Middle frontal gyrus (tissue), 1 donor: ENCODE measurements at regions not wholly inside any gene's neighbourhood (a gene's known extent, or its start where the extent isn't known, plus 50 kb on each side); places are given as distances from the start of the nearest gene placed in this dataset.
"Not testable (repeated sequence)": the region's sequence is repeated elsewhere in the genome, so short reads cannot be mapped to it uniquely, and the experiment has no call there.

ENCODE experiments used
- DNase-seq: peaks from one replicate; pipeline ENCODE4 v3.0.0-alpha.2; 2015; ENCODE audit warnings: low spot score; ENCODE audit errors: extremely low spot score

- no peak for DNase-seq
These were observed 1303.5 kb downstream of the RAPGEF2 start for GRCh38 chr4:160406263-160406825.

DNA sequence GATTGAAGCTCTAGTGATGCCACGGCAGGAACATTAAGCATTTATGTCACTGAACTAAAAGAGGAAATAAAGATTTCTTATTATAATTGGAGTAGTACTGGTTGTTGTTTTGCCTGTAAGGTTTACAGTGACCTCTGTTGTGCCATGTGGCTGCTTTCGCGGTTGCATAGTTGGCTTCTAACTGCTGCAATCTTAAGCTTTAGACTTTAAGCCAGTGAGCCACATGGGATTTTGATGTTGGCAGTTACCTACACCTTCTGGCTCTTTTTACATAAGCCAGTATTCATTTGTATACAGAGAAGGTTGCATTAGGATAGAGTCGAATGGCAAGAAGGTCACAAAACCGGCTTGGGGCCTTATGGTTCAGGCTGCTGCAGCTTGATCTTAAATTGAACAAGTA lies 1311.6 kb downstream of the RAPGEF2 start:
- no peak for DNase-seq

GRCh38 chr4:160423879-160424451 lies 1321.1 kb downstream of the RAPGEF2 start:
- no peak for DNase-seq

GRCh38 chr4:160426233-160426632 lies 1323.4 kb downstream of the RAPGEF2 start:
- DNase-seq = no peak

DNA sequence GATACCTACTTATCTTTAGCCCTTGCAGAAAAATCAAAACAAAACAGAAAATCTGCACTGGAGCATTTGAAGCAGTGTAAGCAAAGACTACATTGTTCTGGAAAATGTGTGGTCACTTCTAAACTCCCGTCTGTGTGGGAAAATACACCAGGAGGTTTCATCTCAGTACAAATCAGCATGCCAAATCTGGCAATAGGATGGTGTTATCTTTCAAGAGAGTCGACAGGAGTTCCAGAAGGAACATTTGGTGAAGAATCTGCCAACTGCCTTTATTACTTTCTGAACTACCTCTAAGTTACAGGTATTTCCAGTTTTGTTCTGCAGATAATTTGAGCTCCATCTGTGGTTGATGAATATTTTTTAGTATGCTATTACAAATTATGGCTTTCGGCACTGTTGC lies 1348.0 kb downstream of the RAPGEF2 start:
- DNase-seq = no peak

DNA sequence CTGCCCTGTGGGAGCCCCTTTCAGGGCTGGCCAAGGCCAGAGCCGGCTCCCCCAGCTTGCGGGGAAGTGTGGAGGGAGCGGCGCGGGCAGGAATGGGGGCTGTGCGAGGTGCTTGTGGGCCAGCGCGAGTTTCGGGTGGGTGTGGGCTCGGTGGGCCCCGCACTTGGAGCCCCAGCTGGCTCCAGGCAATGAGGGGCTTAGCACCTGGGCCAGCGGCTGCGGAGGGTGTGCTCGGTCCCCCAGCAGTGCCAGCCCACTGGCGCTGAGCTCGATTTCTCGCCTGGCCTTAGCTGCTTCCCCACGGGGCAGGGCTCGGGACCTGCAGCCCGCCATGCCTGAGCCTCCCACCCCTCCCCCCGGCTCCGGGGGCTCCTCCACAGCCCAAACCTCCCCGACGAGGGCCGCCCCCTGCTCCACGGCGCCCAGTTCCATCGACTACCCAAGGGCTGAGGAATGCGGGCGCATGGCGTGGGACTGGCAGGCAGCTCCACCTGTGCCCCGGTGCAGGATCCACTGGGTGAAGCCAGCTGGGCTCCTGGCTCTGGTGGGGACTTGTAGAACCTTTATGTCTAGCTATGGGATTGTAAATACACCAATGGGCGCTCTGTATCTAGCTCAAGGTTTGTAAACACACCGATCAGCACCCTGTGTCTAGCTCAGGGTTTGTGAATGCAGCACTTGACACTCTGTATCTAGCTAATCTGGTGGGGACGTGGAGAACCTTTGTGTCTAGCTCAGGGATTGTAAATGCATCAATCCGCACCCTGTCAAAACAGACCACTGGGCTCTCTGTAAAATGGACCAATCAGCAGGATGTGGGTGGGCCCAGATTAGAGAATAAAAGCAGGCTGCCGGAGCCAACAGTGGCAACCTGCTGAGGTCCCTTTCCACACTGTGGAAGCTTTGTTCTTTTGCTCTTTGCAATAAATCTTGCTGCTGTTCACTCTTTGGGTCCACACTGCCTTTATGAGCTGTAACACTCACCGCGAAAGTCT lies 1379.1 kb downstream of the RAPGEF2 start:
- DNase-seq = not testable (repeated sequence)

GRCh38 chr4:160485071-160485687 lies 1382.3 kb downstream of the RAPGEF2 start:
- no peak for DNase-seq

GRCh38 chr4:160492181-160492580 lies 1389.3 kb downstream of the RAPGEF2 start:
- no peak for DNase-seq

- DNase-seq = no peak
These were observed 1390.3 kb downstream of the RAPGEF2 start for GRCh38 chr4:160493206-160493605.

- DNase-seq = no peak
These were observed 1392.5 kb downstream of the RAPGEF2 start for GRCh38 chr4:160495356-160495755.

- no peak for DNase-seq
These were observed 1395.3 kb downstream of the RAPGEF2 start for GRCh38 chr4:160498211-160498610.

DNA sequence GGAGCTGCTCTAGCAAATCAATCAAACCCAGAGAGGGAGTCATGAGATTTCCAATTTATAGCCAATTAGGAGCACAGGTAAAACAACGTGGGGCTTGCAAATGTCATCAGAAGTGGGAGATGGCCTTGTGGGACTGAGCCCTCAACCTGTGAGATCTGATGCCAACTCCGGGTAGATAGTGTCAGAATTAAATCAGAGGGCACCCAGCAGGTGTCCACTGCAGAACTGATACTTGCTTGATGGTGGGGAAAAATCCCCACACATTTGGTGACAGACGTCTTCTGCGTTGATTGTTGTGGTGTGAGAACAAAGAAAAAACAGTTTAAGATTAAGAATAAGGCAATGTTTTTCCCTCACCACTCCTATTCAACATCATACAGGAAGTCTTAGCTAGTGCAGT lies 1402.8 kb downstream of the RAPGEF2 start:
- no peak for DNase-seq

- DNase-seq = no peak
These were observed 1408.0 kb downstream of the RAPGEF2 start for GRCh38 chr4:160510928-160511327.

GRCh38 chr4:160514126-160514525 lies 1411.2 kb downstream of the RAPGEF2 start:
- no peak for DNase-seq

GRCh38 chr4:160523231-160523630 lies 1420.4 kb downstream of the RAPGEF2 start:
- no peak for DNase-seq

GRCh38 chr4:160537681-160538080 lies 1434.8 kb downstream of the RAPGEF2 start:
- no peak for DNase-seq

- DNase-seq = no peak
These were observed 1443.3 kb downstream of the RAPGEF2 start for GRCh38 chr4:160546201-160546600.

DNA sequence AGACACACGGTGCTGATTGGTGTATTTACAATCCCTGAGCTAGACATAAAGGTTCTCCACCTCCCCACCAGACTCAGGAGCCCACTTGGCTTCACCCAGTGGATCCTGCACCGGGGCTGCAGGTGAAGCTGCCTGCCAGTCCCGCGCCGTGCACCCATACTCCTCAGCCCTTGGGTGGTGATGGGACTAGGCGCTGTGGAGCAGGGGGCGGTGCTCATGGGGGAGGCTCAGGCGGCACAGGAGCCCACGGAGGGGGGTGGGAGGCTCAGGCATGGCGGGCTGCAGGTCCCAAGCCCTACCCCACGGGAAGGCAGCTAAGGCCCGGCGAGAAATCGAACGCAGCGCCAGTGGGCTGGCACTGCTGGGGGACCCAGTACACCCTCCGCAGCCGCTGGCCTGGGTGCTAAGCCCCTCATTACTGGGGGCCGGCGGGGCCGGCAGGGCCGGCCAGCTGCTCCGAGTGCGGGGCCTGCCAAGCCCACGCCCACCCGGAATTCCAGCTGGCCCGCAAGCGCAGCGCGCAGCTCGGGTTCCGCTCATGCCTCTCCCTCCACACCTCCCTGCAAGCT lies 1447.2 kb downstream of the RAPGEF2 start:
- DNase-seq = not testable (repeated sequence)

GRCh38 chr4:160562661-160563060 lies 1459.8 kb downstream of the RAPGEF2 start:
- no peak for DNase-seq

DNA sequence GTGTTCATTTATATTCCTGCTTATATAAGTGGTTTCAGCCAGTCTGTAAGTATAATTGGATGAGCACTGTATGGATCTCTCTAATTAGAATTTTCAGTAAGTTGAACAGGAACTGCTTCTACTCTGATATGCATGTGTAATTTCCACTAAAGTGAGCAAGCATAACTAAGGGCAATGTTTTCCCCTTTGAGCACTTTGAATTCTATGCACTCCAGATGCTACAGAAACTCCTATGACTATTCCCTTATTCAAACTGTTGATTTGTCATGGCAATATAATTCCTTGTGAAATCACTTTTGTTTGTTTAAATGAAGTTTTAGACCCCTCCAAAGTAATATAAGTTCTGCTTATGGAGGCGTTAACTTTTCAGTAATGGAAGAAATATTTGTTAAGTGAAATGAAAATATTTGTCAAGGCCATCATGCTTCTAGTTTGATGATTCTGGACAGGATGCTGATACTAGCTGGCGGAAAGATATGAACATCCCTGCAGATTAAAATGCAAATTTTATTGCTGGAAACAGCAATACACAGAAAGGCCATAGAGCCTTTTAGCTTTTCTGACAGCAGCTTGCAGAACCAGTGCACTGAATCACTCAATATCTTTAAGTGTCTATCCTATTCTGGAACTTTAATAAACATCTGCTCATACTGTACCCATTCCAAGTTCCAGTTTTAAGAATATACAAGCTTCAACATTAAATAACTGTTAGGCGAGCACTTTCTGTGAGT lies 1460.8 kb downstream of the RAPGEF2 start:
- DNase-seq = no peak

DNA sequence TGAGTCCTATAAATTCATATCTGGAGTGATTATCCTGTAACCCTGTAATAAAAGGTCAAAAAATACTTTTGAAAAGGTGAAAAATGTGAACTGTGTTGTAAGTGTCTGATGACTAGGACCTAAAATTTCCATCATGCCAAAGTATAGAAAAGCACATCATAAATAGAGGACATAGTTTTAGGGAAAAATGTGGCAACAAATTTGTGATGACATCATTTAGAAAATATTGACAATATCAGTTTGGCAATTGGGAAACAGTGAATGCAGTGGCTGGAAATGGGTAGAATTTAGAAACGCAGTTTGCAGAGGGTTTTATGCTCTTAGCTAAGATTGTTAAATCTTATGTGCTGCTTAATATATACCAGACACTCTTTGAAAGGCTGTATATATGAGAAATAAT lies 1464.8 kb downstream of the RAPGEF2 start:
- DNase-seq = no peak
